ENCODE measurements at regions not wholly inside any gene's neighbourhood (a gene's known extent, or its start where the extent isn't known, plus 50 kb on each side); places are given as distances from the start of the nearest gene placed in this dataset.
"Not testable (repeated sequence)": the region's sequence is repeated elsewhere in the genome, so short reads cannot be mapped to it uniquely, and the experiment has no call there.

DNA sequence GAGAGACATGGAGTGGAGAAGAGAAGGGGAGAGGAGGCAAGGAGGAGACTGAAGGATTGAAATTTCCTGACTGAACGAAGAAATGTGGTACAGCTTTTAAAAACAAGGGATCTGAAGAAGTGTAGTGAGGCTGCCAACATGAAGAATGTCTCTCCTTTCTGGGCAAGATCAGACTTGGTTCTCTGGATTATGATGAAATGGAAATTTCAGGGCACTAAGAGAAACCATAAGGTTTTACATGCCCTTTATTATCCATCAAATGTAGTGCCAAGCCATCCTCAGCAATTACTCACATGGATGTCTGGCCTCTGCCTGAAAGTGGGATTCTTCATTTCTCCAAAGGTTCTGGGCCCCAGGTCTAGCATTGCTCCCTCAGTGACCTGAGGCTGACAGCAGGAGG, 77.6 kb upstream of the CCDC80 start:
- TF ChIP-seq, protein P1, sequence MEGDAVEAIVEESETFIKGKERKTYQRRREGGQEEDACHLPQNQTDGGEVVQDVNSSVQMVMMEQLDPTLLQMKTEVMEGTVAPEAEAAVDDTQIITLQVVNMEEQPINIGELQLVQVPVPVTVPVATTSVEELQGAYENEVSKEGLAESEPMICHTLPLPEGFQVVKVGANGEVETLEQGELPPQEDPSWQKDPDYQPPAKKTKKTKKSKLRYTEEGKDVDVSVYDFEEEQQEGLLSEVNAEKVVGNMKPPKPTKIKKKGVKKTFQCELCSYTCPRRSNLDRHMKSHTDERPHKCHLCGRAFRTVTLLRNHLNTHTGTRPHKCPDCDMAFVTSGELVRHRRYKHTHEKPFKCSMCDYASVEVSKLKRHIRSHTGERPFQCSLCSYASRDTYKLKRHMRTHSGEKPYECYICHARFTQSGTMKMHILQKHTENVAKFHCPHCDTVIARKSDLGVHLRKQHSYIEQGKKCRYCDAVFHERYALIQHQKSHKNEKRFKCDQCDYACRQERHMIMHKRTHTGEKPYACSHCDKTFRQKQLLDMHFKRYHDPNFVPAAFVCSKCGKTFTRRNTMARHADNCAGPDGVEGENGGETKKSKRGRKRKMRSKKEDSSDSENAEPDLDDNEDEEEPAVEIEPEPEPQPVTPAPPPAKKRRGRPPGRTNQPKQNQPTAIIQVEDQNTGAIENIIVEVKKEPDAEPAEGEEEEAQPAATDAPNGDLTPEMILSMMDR (IDR thresholded peaks at IDR 0.05; ENCODE audit: insufficient read depth, low read length, missing control alignments) = no peak
- no peak for DNase-seq (ENCODE audit: low read depth, low spot score)
- ChIA-PET CTCF (interaction anchor here (1.2 to 5.3 kb wide), 3 partner anchors 12 to 16 kb away, joined by 3 to 37 read pairs (median 5); no protein-coding TSS in a partner anchor), POLR2A (no interaction called here)
- H3K4me3 ChIP-seq (ENCODE audit: low read depth, low read length) = no peak overlapping the region

DNA sequence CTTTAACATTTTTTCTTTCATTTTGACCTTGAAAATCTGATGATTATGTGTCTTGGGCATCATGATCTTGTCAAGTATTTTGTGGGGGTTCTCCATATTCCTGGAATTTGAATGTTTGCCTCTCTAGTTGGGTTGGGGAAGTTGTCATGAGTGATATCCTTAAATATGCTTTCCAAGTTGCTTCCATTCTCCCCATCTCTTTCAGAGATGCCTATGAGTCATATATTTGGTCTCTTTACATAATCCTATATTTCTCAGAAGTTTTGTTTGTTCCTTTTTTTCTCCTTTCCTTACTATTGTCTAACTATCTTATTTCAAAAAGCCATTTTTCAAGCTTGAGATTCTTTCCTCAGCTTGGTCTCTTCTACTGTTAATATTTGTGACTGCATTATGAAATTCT, 69.0 kb upstream of the CCDC80 start:
- ChIA-PET CTCF (interaction anchor here (1.2 to 3.9 kb wide), 3 partner anchors 25 to 105 kb away, joined by 3 to 20 read pairs (median 3); no protein-coding TSS in a partner anchor), POLR2A (no interaction called here)
- TF ChIP-seq, protein P1 (IDR thresholded peaks at IDR 0.05; ENCODE audit: insufficient read depth, low read length, missing control alignments) = no peak
- H3K4me3 ChIP-seq (ENCODE audit: low read depth, low read length) = no peak overlapping the region
- DNase-seq (ENCODE audit: low read depth, low spot score) = no peak

DNA sequence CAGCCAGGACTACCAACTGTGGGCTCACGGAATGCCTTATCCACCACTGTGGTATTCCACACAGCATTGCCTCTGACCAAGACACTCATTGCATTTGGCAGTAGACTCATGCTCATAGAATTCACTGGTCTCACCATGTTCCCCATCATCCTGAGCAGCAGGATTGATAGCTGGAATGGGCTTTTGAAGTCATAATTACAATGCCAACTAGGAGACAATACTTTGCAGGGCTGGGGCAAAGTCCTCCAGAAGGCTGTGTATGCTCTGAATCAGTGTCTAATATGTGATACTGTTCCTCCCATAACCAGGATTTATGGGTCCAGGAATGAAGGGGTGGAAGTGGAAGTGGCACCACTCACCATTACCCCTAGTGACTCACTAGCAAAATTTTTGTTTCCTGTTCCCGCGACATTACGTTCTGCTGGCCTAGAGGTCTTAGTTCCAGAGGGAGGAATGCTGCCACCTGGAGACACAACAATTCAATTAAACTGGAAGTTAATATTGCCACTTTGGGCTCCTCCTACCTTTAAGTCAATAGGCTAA, 58.6 kb upstream of the CCDC80 start:
- H3K4me3 ChIP-seq (ENCODE audit: low read depth, low read length) = no peak overlapping the region
- TF ChIP-seq, protein P1 (IDR thresholded peaks at IDR 0.05; ENCODE audit: insufficient read depth, low read length, missing control alignments) = no peak
- CTCF ChIA-PET = interaction anchor here (3.2 kb wide), 1 partner anchor 35 kb away, joined by 9 read pairs; no protein-coding TSS in a partner anchor
- POLR2A ChIA-PET = no interaction called here
- no peak for DNase-seq (ENCODE audit: low read depth, low spot score)

DNA sequence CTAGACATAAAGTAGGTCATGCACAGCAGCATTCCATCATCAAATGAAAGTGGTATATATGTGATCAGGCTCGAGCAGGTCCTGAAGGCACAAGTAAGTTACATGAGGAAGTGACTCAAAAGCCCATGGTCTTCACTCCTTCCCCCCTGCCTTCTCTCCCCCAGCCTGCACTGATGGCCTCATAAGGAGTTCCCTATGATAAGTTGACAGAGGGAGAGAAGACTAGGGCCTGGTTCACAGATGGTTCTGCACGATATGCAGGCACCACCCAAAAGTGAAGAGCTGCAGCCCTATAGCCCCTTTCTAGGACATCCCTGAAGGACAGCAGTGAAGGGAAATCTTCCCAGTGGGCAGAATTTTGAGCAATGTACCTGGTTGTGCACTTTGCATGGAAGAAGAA, 57.5 kb upstream of the CCDC80 start:
- H3K4me3 ChIP-seq (ENCODE audit: low read depth, low read length); DNase-seq (ENCODE audit: low read depth, low spot score); CTCF ChIA-PET; POLR2A ChIA-PET: not testable (repeated sequence)

DNA sequence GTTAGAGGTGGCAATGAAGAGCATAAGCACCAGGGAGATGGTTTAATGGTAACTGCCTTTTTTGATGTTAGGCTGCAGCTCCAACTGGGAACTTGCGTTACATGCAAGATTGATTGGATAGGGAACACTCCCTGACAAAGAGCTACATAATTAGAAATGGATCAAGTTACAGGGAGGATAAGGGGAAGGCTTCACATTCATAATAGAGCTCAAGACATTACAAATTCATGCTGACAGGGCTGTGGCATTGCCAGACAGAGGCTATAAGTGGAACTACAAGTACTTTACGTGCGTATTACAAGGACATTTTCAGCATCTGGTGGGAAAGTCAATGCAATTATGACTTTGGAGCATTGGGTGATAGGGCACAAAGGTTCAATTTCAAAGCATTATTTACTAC, 55.3 kb upstream of the CCDC80 start:
- ChIA-PET CTCF (interaction anchor here (1.1 to 1.7 kb wide), 5 partner anchors 10 to 53 kb away, joined by 3 to 8 read pairs (median 4); no protein-coding TSS in a partner anchor), POLR2A (interaction anchor here (0.8 kb wide), 1 partner anchor 10 kb away, joined by 3 read pairs; no protein-coding TSS in a partner anchor)
- DNase-seq (ENCODE audit: low read depth, low spot score); H3K4me3 ChIP-seq (ENCODE audit: low read depth, low read length): not testable (repeated sequence)

DNA sequence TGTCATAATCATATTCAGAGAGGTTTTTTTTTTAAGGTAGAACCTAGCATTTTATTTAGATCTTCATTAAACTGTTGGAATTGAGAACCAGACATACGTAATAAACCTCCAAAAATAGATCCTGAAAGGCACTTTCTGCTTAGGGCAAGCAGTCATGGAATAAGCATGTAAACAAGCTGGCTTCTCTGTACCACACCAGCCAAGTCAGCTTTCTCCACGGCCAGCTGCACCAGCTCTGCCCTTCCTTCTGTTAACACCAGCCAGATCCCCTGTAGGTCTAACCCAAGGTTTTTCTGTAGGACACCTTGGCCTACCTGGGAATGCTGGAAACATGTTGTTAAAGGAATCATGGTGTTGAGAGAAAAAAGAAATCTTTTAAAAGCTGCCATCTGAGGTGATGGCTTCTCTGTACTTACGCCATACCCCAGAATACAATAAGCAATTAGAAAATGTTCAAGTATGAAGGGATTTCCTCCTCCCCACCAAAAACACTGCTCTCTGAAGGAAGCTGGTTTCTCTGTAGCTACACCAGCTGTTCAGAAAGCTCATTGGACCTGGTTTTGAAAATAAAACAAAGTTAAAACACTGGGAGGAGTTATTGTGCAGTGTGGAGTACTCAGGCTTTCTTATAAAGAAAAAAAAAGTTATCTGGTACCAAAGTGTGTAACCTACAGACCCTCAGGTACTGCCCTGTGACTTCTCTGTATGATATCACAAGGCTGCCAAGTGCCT, 54.6 kb upstream of the CCDC80 start:
- CTCF ChIA-PET = interaction anchor here (1.1 to 1.7 kb wide), 5 partner anchors 10 to 53 kb away, joined by 3 to 8 read pairs (median 4); no protein-coding TSS in a partner anchor
- not testable (repeated sequence) for H3K4me3 ChIP-seq (ENCODE audit: low read depth, low read length); DNase-seq (ENCODE audit: low read depth, low spot score)
- POLR2A ChIA-PET = interaction anchor here (0.8 to 0.9 kb wide), 2 partner anchors 10 to 48 kb away, joined by 3 read pairs; no protein-coding TSS in a partner anchor

DNA sequence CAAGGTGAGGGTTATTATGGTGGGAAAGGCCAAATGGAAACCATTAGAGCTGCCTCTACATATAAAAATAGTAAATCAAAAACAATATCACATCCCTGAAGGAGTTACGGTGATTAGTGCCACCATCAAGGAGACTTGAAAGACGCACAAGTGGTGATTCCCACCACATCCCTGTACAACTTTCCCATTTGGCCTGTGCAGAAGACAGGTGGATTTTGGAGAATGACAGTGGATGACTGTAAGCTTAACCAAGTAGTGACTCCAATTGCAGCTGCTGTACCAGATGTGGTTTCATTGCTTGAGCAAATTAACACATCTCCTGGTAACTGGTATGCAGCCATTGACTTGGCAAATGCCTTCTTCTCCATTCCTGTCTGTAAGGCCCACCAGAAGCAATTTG, 54.0 kb upstream of the CCDC80 start:
- not testable (repeated sequence) for DNase-seq (ENCODE audit: low read depth, low spot score); H3K4me3 ChIP-seq (ENCODE audit: low read depth, low read length)
- CTCF ChIA-PET = interaction anchor here (1.4 to 1.7 kb wide), 3 partner anchors 9 to 52 kb away, joined by 3 to 8 read pairs (median 5); no protein-coding TSS in a partner anchor
- POLR2A ChIA-PET = interaction anchor here (0.9 kb wide), 1 partner anchor 48 kb away, joined by 3 read pairs; no protein-coding TSS in a partner anchor

DNA sequence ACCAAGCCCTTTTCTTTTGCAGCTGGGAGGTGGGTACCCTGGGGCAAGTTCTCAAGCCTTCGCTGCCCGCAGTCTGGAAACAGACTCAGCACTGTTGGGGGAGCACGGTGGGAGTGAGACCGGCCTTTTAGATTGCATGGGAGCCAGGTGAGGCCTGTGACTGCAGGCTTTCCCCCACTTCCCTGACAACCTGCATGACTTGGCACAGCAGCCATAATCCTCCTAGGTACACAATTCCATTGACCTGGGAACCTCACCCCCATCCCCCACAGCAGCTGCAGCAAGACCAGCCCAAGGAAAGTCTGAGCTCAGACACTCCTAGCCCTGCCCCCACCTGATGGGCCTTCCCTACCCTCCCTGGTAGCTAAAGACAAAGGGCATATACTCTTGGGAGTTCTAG, 52.2 kb upstream of the CCDC80 start:
- ChIA-PET CTCF (no interaction called here), POLR2A (interaction anchor here (1.1 kb wide), 1 partner anchor 50 kb away, joined by 3 read pairs; no protein-coding TSS in a partner anchor)
- H3K4me3 ChIP-seq (ENCODE audit: low read depth, low read length) = no peak overlapping the region
- TF ChIP-seq, protein P1 (IDR thresholded peaks at IDR 0.05; ENCODE audit: insufficient read depth, low read length, missing control alignments) = no peak
- no peak for DNase-seq (ENCODE audit: low read depth, low spot score)

All from AG04449 (cell line).